ENCODE measurements at regions not wholly inside any gene's neighbourhood (a gene's known extent, or its start where the extent isn't known, plus 50 kb on each side); places are given as distances from the start of the nearest gene placed in this dataset.

GRCh38 chr2:216576616-216577015, 56.6 kb upstream of the IGFBP2 start:
- no peak for DNase-seq

- DNase-seq = no peak
Measured at GRCh38 chr2:216578325-216578724, 54.9 kb upstream of the IGFBP2 start.

GRCh38 chr2:216583147-216583546, 50.1 kb upstream of the IGFBP2 start:
- peak; percentile 88 for DNase-seq
